IPS DF 6.9 (cell line): ENCODE measurements at regions not wholly inside any gene's neighbourhood (a gene's known extent, or its start where the extent isn't known, plus 50 kb on each side); places are given as distances from the start of the nearest gene placed in this dataset.
"Not testable (repeated sequence)": the region's sequence is repeated elsewhere in the genome, so short reads cannot be mapped to it uniquely, and the experiment has no call there.

Experiments used
- DNase-seq: peaks from one replicate; pipeline ENCODE4 v3.0.0-alpha.2; 2013; ENCODE audit warnings: low read depth, low spot score
- H3K27ac ChIP-seq: one replicate; pipeline ENCODE4 v1.5.1; 2013; ENCODE audit warnings: low read length, control low read depth
- H3K27me3 ChIP-seq: 2 replicates; pipeline ENCODE4 v1.6.1; 2013; ENCODE audit warnings: mild to moderate bottlenecking, low read length; ENCODE audit not compliant: control insufficient read depth, insufficient read depth
- H3K36me3 ChIP-seq: 2 replicates; pipeline ENCODE4 v1.6.1; 2013; ENCODE audit warnings: low read length; ENCODE audit not compliant: control insufficient read depth, insufficient read depth
- H3K4me1 ChIP-seq: 2 replicates; pipeline ENCODE4 v1.6.1; 2013; ENCODE audit warnings: low read length; ENCODE audit not compliant: control insufficient read depth, insufficient read depth
- H3K4me3 ChIP-seq: 2 replicates; pipeline ENCODE4 v1.5.1; 2013; ENCODE audit warnings: mild to moderate bottlenecking, low read length
- H3K9me3 ChIP-seq: 2 replicates; pipeline ENCODE4 v1.6.1; 2013; ENCODE audit warnings: low read length, inconsistent platforms; ENCODE audit not compliant: control insufficient read depth, insufficient read depth
- WGBS: extraction: QIAGEN DNeasy Blood & Tissue Kit; methylation state at CpG from one replicate; pipeline ENCODE4 v1.1.7; 2013; ENCODE audit warnings: mixed read lengths, missing lambda C conversion rate; ENCODE audit not compliant: insufficient read length, insufficient coverage; 5-methylcytosine and 5-hydroxymethylcytosine counted together

DNA sequence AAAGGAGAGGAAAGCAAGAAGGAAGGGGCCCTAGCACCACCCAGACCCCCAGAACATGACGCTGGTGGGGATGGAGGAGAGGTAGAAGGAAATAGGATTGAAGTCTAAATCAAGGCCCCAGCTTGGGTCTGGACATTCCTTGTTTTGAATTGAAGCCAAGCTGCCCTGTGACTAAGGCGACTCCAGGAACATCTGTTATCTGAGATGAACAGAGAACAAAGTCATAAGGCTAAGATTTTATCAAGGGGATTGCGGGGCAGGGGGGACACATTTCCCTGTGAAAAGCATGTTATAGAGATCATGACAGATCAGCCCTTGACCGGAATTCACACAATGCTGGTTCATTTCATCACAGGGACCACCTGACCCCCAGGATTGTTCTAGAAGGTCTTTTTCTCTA is 80.6 kb upstream of the ADGRL1 start:
- H3K27me3 ChIP-seq, H3K9me3 ChIP-seq, H3K36me3 ChIP-seq, H3K27ac ChIP-seq, H3K4me1 ChIP-seq, H3K4me3 ChIP-seq, DNase-seq: not testable (repeated sequence)
- WGBS, result no CpG with 5 or more reads among the region's 4 CpGs

DNA sequence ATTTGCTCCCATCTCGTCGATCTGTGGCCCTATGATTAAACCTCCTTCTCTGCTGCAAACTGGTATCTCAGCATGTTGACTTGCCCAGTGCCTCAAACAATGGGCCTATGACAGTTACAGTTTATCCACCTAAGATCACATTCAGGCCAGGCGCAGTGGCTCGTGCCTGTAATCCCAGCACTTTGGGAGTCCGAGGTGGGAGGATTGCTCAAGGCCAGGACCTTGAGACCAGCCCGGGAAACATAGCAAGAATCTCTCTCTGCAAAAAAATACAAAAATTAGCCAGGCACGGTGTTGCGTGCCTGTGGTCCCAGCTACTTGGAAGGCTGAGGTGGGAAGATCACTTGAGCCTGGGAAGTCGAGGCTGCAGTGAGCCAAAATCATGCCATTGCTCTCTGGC is 79.8 kb upstream of the ADGRL1 start:
- no CpG with 5 or more reads among the region's 9 CpGs for WGBS
- not testable (repeated sequence) for H3K36me3 ChIP-seq

DNA sequence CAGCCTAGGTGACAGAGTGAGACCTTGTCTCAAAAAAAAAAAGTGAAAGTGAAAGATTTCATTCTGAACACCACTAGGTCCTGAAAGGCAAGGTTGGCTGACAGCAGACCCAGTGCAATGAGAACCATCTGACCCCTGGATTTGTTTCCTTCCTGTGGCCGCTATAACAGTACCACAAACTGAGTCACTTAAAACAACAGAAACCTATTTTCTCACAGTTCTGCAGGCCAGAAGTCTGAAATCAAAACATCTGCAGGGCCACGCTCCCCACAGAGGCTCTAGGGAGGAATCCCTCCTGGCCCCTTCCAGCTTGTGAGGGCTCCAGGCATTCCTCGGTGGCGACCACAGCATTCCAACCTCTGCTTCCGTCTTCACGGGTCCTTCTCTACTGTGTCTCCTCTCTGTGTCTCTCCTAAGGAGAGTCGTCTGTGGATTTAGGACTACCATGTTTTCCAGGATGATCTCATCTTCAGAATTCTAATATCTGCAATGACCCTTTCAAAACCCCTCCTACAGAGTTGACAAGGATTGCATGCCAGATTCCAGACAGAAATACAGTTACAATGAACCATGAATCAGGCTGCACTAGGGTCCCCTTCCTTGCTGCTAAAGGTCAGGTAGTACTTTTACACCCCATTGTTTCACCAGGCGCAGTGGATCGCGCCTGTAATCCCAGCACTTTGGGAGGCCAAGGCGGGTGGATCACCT is 78.0 kb upstream of the ADGRL1 start:
- DNase-seq, result not testable (repeated sequence)

More for the DNA sequence above, 79.8 kb upstream of the ADGRL1 start:
- H3K27ac ChIP-seq, DNase-seq, H3K4me1 ChIP-seq, H3K27me3 ChIP-seq, H3K9me3 ChIP-seq, H3K4me3 ChIP-seq: not testable (repeated sequence)

DNA sequence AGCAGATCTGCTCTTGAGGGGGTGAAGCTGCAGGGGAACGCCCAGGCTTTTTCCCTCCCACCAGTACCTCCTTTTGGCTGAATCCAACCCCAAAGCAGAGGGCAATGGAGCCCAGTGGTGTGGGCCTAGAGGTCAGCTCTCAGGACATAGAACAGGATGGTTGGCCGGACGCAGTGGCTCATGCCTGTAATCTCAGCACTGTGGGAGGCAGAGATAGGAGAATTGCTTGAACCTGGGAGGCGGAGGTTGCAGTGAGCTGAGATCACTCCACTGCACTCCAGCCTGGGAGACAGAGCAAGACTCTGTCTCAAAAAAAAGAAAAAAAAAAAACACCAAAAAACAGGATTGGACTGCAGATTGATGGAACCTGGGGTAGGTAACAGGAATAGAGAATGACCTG is 73.3 kb upstream of the ADGRL1 start:
- H3K4me1 ChIP-seq, H3K4me3 ChIP-seq, H3K36me3 ChIP-seq, DNase-seq, H3K27me3 ChIP-seq, H3K9me3 ChIP-seq, H3K27ac ChIP-seq: not testable (repeated sequence)
- no CpG with 5 or more reads among the region's 4 CpGs for WGBS

More for the DNA sequence above, 78.0 kb upstream of the ADGRL1 start:
- not testable (repeated sequence) for H3K4me3 ChIP-seq, H3K27me3 ChIP-seq, H3K4me1 ChIP-seq, H3K9me3 ChIP-seq, H3K27ac ChIP-seq, H3K36me3 ChIP-seq
- WGBS, result no CpG with 5 or more reads among the region's 11 CpGs

DNA sequence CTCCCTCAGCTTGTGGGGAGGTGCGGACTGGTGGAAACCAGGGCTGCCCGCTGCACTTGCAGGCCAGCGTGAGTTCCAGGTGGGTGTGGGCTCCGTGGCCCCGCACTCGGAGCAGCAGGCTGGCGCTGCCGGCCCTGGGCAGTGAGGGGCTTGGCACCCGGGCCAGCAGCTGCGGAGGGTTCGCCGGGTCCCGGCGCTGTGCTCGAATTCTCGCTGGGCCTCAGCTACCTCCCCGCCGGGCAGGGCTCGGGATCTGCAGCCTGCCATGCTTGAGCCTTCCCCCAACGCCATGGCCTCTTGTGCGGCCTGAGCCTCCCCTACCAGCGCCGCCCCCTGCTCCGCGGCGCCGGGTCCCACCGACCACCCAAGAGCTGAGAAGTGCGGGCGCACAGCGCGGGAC is 71.6 kb upstream of the ADGRL1 start:
- WGBS, result no CpG with 5 or more reads among the region's 32 CpGs
- Histone ChIP-seq H3K4me1 (no peaks in the 10 kb centered on the region), H3K27me3 (no peaks in the 10 kb centered on the region), H3K27ac (no peak overlapping the region), H3K36me3 (no peaks in the 10 kb centered on the region), H3K4me3 (no peak overlapping the region), H3K9me3 (0 out of 2 replicates have a peak, but pooled peaks cover 1% of the 10 kb centered on the region)
- DNase-seq, result no peak

DNA sequence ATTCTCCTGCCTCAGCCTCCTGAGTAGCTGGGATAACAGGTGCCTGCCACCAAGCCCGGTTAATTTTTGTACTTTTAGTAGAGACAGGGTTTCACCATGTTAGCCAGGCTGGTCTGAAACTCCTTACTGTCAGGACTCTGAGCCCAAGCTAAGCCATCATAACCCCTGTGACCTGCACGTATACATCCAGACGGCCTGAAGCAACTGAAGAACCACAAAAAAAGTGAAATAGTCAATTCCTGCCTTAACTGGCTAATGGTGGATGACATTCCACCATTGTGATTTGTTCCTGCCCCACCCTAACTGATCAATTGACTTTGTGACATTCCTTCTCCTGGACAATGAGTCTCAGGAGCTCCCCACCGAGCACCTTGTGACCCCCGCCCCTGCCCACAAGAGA is 69.9 kb upstream of the ADGRL1 start:
- DNase-seq, H3K9me3 ChIP-seq, H3K4me1 ChIP-seq, H3K27me3 ChIP-seq, H3K36me3 ChIP-seq, H3K27ac ChIP-seq, H3K4me3 ChIP-seq: not testable (repeated sequence)
- no CpG with 5 or more reads among the region's 5 CpGs for WGBS

DNA sequence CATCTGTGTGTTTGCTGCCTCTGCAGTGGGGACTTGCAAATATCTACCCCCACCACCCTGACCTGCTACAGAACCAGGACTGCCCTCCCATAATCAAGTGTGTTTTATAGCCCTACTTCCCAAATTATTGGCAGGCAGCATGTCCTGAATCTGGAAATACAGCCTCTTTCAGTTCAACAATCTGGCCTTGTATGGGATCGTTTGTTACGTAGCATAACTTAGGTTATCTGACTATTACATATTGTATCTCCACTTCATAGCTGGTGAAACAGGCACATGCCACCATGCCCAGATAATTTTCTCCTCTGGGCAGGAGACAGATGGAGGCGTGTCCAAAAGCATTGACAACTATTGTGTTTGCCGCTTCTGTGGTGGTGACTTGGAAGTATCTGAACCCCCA is 66.7 kb upstream of the ADGRL1 start:
- H3K4me1 ChIP-seq, result no peaks in the 10 kb centered on the region
- H3K9me3 ChIP-seq, result 0 out of 2 replicates have a peak, but pooled peaks cover 2% of the 10 kb centered on the region
- no peak for DNase-seq
- no peak overlapping the region for H3K4me3 ChIP-seq
- no peaks in the 10 kb centered on the region for H3K36me3 ChIP-seq
- WGBS, result no CpG with 5 or more reads among the region's 4 CpGs
- H3K27ac ChIP-seq, result no peak overlapping the region
- no peaks in the 10 kb centered on the region for H3K27me3 ChIP-seq

DNA sequence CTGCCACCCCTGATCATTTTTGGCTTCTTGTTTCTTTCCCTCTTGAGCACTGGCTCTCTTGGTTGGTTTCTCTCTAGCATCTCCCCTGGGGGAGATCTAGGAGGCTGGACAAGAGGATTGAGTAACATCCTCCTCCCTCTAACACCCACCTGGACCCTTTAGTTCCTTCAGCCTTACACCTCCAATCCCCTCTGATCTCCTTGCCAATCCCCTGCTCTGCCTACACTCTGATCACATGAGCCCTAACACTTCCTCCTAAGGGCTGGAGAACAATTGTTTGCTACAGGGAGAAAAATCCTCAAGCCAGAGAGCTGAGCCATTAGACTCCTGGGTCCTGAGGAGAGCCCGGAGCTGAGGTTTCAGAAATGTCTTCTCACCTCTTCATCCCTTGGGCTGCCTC is 65.9 kb upstream of the ADGRL1 start:
- no peak for DNase-seq
- H3K4me1 ChIP-seq, result no peaks in the 10 kb centered on the region
- WGBS, result no CpG with 5 or more reads among the region's 1 CpG
- H3K4me3 ChIP-seq, result no peak overlapping the region
- no peaks in the 10 kb centered on the region for H3K27me3 ChIP-seq
- H3K27ac ChIP-seq, result no peak overlapping the region
- 0 out of 2 replicates have a peak, but pooled peaks cover 2% of the 10 kb centered on the region for H3K9me3 ChIP-seq
- H3K36me3 ChIP-seq, result no peaks in the 10 kb centered on the region

DNA sequence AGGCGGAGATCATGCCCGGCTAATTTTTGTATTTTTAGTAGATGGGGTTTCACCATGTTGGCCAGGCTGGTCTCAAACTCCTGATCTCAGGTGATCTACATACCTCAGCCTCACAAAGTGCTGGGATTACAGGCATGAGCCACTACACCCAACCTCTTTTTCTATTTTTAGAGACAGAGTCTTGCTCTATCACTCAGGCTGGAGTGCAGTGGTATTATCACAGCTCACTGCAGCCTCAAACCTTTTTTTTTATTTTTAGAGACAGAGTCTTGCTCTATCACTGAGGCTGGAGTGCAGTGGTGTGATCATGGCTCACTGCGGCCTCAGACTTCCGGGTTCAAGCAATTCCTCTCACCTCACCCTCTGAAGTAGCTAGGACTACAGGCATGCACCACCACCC is 64.6 kb upstream of the ADGRL1 start:
- WGBS, result no CpG with 5 or more reads among the region's 4 CpGs
- not testable (repeated sequence) for DNase-seq

DNA sequence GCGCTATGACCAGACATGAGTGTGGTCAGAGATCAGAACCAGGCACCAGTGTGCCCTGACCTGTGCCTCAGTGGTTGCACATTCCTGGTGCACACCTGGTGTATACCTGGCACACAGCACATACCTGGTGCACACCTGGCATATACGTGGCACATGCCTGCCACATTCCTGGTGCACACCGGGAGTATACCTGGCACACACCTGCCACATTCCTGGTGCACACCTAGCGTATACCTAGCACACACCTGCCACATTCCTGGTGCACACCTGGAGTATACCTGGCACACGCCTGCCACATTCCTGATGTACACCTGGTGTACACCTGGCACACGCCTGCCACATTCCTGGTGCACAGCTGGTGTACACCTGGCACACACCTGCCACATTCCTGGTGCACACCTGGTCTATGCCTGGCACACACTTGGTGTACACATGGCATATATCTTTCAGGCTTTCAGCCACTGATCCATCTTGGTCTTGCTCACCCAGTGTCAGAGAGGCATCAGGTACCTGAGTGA is 61.3 kb upstream of the ADGRL1 start:
- WGBS, result no CpG with 5 or more reads among the region's 6 CpGs

More for the DNA sequence above, 64.6 kb upstream of the ADGRL1 start:
- not testable (repeated sequence) for H3K4me3 ChIP-seq, H3K27ac ChIP-seq, H3K36me3 ChIP-seq, H3K4me1 ChIP-seq, H3K27me3 ChIP-seq, H3K9me3 ChIP-seq

DNA sequence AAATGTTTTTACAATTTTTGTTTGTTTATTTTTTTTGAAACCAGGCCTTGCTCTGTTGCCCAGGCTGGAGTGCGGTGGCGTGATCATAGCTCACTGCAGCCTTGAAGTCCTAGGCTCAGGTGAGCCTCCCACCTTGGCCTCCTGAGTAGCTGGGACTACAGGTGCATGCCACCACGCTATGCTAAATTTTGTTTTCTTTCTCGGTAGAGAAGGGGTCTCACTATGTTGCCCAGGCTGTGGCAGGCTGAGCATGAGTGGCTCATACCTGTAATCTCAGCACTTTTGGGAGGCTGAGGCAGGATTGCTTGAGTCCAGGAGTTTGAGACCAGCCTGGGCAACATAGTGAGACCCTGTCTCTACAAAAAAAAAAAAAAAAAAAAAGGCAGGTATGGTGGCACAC is 60.2 kb upstream of the ADGRL1 start:
- not testable (repeated sequence) for H3K4me3 ChIP-seq, H3K27me3 ChIP-seq, H3K4me1 ChIP-seq, H3K27ac ChIP-seq, DNase-seq, H3K9me3 ChIP-seq, H3K36me3 ChIP-seq
- no CpG with 5 or more reads among the region's 4 CpGs for WGBS

More for the DNA sequence above, 61.3 kb upstream of the ADGRL1 start:
- no peaks in the 10 kb centered on the region for H3K27me3 ChIP-seq
- H3K27ac ChIP-seq, result no peak overlapping the region
- no peaks in the 10 kb centered on the region for H3K9me3 ChIP-seq
- no peak overlapping the region for H3K4me3 ChIP-seq
- H3K36me3 ChIP-seq, result no peaks in the 10 kb centered on the region
- no peak for DNase-seq
- H3K4me1 ChIP-seq, result no peaks in the 10 kb centered on the region
